Activated naive CD8-positive, alpha-beta T cell treated with anti-CD3 and anti-CD28 coated beads, Interleukin-2, amount 50 U/mL, for 24 hours (primary cell): ENCODE measurements at regions not wholly inside any gene's neighbourhood (a gene's known extent, or its start where the extent isn't known, plus 50 kb on each side); places are given as distances from the start of the nearest gene placed in this dataset.

Experiments
- ATAC-seq: fragments of 150-1000 bp; cut with Tn5 transposase; one replicate; pipeline ENCODE4 v1.10.0; 2021
- DNase-seq: peaks from one replicate; pipeline ENCODE4 v3.0.0; 2021
- H3K27ac Mint-ChIP-seq: one replicate; pipeline ENCODE4 v1.8.0; 2021; ENCODE audit warnings: mild to moderate bottlenecking, mixed read lengths
- H3K27me3 Mint-ChIP-seq: one replicate; pipeline ENCODE4 v1.8.0; 2021; ENCODE audit warnings: mixed read lengths
- H3K36me3 Mint-ChIP-seq: one replicate; pipeline ENCODE4 v1.8.0; 2021; ENCODE audit warnings: low read depth, mixed read lengths
- H3K4me1 Mint-ChIP-seq: one replicate; pipeline ENCODE4 v1.8.0; 2021; ENCODE audit warnings: mixed read lengths
- H3K4me3 Mint-ChIP-seq: one replicate; pipeline ENCODE4 v1.8.0; 2021; ENCODE audit warnings: mild to moderate bottlenecking, moderate library complexity, mixed read lengths
- H3K9me3 Mint-ChIP-seq: one replicate; pipeline ENCODE4 v1.8.0; 2021; ENCODE audit warnings: mixed read lengths

- Mint-ChIP-seq H3K9me3 (peaks cover 4% of the 10 kb centered on the region), H3K4me3 (no peak overlapping the region), H3K27me3 (no peaks in the 10 kb centered on the region), H3K27ac (no peak overlapping the region), H3K4me1 (no peaks in the 10 kb centered on the region), H3K36me3 (no peaks in the 10 kb centered on the region)
- DNase-seq (no peak), ATAC-seq (no peak)
Measured at GRCh38 chr2:6052649-6053048, 360.5 kb downstream of the SOX11 start.

DNA sequence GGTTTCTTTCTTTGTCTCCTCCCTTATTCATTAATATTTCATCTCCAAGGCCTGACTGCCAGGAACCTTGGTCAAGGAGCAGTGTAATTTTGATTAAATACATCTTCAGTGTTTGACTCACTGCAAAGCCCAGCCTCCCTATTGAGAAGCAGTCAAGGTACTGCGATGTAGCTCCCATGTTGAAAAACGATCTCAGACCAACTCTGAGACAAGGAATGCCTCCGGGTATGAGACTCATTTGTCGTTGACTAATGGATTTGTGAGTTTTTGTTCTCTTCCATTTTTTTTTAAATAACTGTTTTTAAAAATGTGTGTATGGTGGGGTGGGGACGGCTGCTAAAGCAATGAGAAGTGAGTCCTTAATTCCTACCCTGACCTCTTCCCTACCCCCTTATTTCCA, 361.6 kb downstream of the SOX11 start:
- no peak overlapping the region for H3K4me3 Mint-ChIP-seq
- no peak for DNase-seq
- no peaks in the 10 kb centered on the region for H3K36me3 Mint-ChIP-seq
- no peaks in the 10 kb centered on the region for H3K4me1 Mint-ChIP-seq
- H3K9me3 Mint-ChIP-seq = peaks cover 4% of the 10 kb centered on the region
- H3K27me3 Mint-ChIP-seq = no peaks in the 10 kb centered on the region
- ATAC-seq = no peak
- H3K27ac Mint-ChIP-seq = no peak overlapping the region

- ATAC-seq (no peak), DNase-seq (no peak)
- no peaks in the 10 kb centered on the region for H3K4me1 Mint-ChIP-seq
- peaks cover 4% of the 10 kb centered on the region for H3K9me3 Mint-ChIP-seq
- no peak overlapping the region for H3K4me3 Mint-ChIP-seq
- H3K27ac Mint-ChIP-seq = no peak overlapping the region
- no peaks in the 10 kb centered on the region for H3K36me3 Mint-ChIP-seq
- no peaks in the 10 kb centered on the region for H3K27me3 Mint-ChIP-seq
Measured at GRCh38 chr2:6054161-6054671, 362.0 kb downstream of the SOX11 start.

DNA sequence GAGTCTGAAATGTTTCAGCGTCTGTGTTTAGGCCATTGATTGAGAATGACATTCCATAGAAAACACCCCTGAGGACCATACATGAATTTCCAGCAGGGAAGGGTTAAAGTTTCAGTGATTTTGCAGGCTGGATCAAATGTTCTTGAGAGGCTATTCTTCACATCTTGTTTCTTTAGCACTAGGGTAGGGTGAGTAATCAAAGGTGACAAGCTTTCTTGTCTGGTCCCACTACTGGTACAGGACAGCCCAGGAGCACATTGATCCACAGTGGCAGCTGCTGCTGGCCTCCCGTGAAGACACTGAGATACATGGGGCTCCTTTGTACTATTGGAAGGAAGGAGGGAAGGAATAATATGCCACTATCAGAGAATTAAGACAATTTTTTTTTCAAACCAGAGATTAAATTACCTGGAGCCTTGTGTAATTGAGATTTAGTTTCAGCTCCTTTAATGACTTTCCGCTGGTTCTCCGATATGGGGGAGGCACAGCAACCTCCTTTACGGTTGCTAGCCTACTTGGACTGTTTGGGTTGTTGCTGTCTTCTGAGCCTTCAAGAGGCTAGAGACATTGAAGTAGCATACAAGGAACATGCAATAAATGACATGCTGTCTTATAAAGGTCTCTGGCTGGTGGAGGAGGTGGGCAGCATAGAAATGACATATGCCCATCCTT, 368.9 kb downstream of the SOX11 start:
- no peak overlapping the region for H3K4me3 Mint-ChIP-seq
- H3K27me3 Mint-ChIP-seq = no peaks in the 10 kb centered on the region
- no peak for ATAC-seq
- no peaks in the 10 kb centered on the region for H3K36me3 Mint-ChIP-seq
- H3K4me1 Mint-ChIP-seq = no peaks in the 10 kb centered on the region
- H3K9me3 Mint-ChIP-seq = peaks cover 4% of the 10 kb centered on the region
- DNase-seq = no peak
- H3K27ac Mint-ChIP-seq = no peak overlapping the region

- no peak for DNase-seq
- no peaks in the 10 kb centered on the region for H3K27me3 Mint-ChIP-seq
- H3K9me3 Mint-ChIP-seq = no peaks in the 10 kb centered on the region
- no peak overlapping the region for H3K27ac Mint-ChIP-seq
- H3K4me1 Mint-ChIP-seq = no peaks in the 10 kb centered on the region
- H3K4me3 Mint-ChIP-seq = no peak overlapping the region
- ATAC-seq = no peak
- H3K36me3 Mint-ChIP-seq = no peaks in the 10 kb centered on the region
Measured at GRCh38 chr2:6064757-6065156, 372.6 kb downstream of the SOX11 start.

GRCh38 chr2:6065703-6066102, 373.5 kb downstream of the SOX11 start:
- DNase-seq = no peak
- H3K27ac Mint-ChIP-seq = no peak overlapping the region
- ATAC-seq = no peak
- no peaks in the 10 kb centered on the region for H3K9me3 Mint-ChIP-seq
- no peaks in the 10 kb centered on the region for H3K4me1 Mint-ChIP-seq
- no peaks in the 10 kb centered on the region for H3K36me3 Mint-ChIP-seq
- no peaks in the 10 kb centered on the region for H3K27me3 Mint-ChIP-seq
- no peak overlapping the region for H3K4me3 Mint-ChIP-seq

GRCh38 chr2:6067089-6067488, 374.9 kb downstream of the SOX11 start:
- Mint-ChIP-seq H3K4me3 (no peak overlapping the region), H3K4me1 (no peaks in the 10 kb centered on the region), H3K27me3 (no peaks in the 10 kb centered on the region), H3K27ac (no peak overlapping the region), H3K9me3 (no peaks in the 10 kb centered on the region), H3K36me3 (no peaks in the 10 kb centered on the region)
- DNase-seq (no peak), ATAC-seq (no peak)

DNA sequence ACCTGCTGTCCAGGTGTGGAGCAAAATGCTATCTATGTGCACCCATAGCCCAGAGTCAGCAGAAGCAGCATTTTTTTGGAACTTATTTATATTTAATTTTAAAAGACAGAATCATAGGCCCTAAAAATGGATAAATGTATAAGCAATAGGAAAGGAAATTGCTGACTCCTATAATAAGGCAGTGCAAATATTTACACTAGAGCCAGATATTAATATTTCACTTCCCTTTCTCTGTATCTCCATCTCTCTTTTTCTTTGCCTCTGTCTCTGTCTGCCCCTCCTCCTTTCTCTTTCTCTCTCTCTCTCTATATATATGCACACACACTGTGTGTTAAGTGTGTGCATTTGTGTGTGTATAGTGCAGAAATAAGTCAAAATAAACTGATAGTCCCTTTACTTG, 375.6 kb downstream of the SOX11 start:
- Mint-ChIP-seq H3K27ac (no peak overlapping the region), H3K9me3 (no peaks in the 10 kb centered on the region), H3K36me3 (no peaks in the 10 kb centered on the region), H3K4me1 (no peaks in the 10 kb centered on the region), H3K4me3 (no peak overlapping the region), H3K27me3 (no peaks in the 10 kb centered on the region)
- ATAC-seq (no peak), DNase-seq (no peak)

GRCh38 chr2:6068429-6068828, 376.2 kb downstream of the SOX11 start:
- Mint-ChIP-seq H3K4me3 (no peak overlapping the region), H3K27me3 (no peaks in the 10 kb centered on the region), H3K27ac (no peak overlapping the region), H3K9me3 (no peaks in the 10 kb centered on the region), H3K36me3 (no peaks in the 10 kb centered on the region), H3K4me1 (no peaks in the 10 kb centered on the region)
- DNase-seq (no peak), ATAC-seq (no peak)

DNA sequence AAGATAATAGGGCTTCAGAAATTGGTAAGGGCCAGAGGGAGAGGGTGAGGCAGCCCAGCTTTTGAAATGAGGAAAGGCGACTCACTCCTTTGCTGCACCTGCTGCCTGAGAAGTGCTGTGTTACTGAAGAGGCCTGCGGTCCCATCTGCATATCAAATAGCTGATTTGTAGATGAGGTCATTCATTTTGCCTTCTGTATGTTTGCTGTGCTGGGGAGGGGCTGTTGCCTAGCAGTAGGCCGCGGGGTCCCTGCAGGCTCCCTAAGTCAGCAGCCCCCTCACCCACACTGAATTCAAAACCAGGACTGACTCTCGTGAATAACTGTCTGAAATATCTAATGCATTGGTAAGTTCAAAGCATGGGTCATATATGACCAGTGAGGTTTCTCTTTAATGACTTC, 377.2 kb downstream of the SOX11 start:
- Mint-ChIP-seq H3K4me1 (no peaks in the 10 kb centered on the region), H3K27ac (no peak overlapping the region), H3K9me3 (no peaks in the 10 kb centered on the region), H3K4me3 (no peak overlapping the region), H3K27me3 (no peaks in the 10 kb centered on the region), H3K36me3 (no peaks in the 10 kb centered on the region)
- ATAC-seq (no peak), DNase-seq (no peak)

- ATAC-seq = no peak
- no peaks in the 10 kb centered on the region for H3K27me3 Mint-ChIP-seq
- no peaks in the 10 kb centered on the region for H3K9me3 Mint-ChIP-seq
- no peak for DNase-seq
- no peaks in the 10 kb centered on the region for H3K4me1 Mint-ChIP-seq
- no peak overlapping the region for H3K4me3 Mint-ChIP-seq
- H3K27ac Mint-ChIP-seq = no peak overlapping the region
- no peaks in the 10 kb centered on the region for H3K36me3 Mint-ChIP-seq
Measured at GRCh38 chr2:6071519-6071918, 379.3 kb downstream of the SOX11 start.

- H3K4me1 Mint-ChIP-seq = no peaks in the 10 kb centered on the region
- no peak for ATAC-seq
Measured at GRCh38 chr2:6072276-6072675, 380.1 kb downstream of the SOX11 start.

DNA sequence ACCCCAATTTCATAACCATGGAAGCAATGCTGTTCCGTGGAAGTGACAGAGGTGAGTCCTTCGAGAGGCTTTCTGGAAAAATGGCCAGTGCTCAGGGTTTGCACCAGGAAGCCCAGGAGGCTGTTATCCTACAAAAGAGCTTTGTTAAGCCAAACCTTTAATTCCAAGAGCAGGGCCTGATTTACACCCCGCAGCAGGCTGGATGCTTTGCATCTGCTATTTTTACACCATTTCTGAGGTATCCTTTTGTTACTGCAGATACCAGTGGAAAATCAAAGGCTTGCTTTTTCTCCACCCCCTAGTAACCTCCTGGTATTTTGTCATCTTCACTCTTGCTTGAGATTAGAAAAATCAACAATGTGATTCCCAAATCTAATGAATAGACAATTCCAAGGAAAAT, 380.6 kb downstream of the SOX11 start:
- H3K36me3 Mint-ChIP-seq = no peaks in the 10 kb centered on the region
- no peak overlapping the region for H3K4me3 Mint-ChIP-seq
- no peaks in the 10 kb centered on the region for H3K27me3 Mint-ChIP-seq
- no peak for DNase-seq
- no peaks in the 10 kb centered on the region for H3K4me1 Mint-ChIP-seq
- no peak overlapping the region for H3K27ac Mint-ChIP-seq
- no peaks in the 10 kb centered on the region for H3K9me3 Mint-ChIP-seq
- ATAC-seq = no peak

More at GRCh38 chr2:6072276-6072675, 380.1 kb downstream of the SOX11 start:
- no peaks in the 10 kb centered on the region for H3K27me3 Mint-ChIP-seq
- H3K36me3 Mint-ChIP-seq = no peaks in the 10 kb centered on the region
- no peak overlapping the region for H3K27ac Mint-ChIP-seq
- no peak for DNase-seq
- H3K9me3 Mint-ChIP-seq = no peaks in the 10 kb centered on the region
- H3K4me3 Mint-ChIP-seq = no peak overlapping the region

- DNase-seq = no peak
- Mint-ChIP-seq H3K36me3 (no peaks in the 10 kb centered on the region), H3K9me3 (no peaks in the 10 kb centered on the region), H3K4me3 (no peak overlapping the region), H3K27me3 (no peaks in the 10 kb centered on the region), H3K4me1 (no peaks in the 10 kb centered on the region), H3K27ac (no peak overlapping the region)
- ATAC-seq = no peak
Measured at GRCh38 chr2:6073191-6074088, 381.3 kb downstream of the SOX11 start.

DNA sequence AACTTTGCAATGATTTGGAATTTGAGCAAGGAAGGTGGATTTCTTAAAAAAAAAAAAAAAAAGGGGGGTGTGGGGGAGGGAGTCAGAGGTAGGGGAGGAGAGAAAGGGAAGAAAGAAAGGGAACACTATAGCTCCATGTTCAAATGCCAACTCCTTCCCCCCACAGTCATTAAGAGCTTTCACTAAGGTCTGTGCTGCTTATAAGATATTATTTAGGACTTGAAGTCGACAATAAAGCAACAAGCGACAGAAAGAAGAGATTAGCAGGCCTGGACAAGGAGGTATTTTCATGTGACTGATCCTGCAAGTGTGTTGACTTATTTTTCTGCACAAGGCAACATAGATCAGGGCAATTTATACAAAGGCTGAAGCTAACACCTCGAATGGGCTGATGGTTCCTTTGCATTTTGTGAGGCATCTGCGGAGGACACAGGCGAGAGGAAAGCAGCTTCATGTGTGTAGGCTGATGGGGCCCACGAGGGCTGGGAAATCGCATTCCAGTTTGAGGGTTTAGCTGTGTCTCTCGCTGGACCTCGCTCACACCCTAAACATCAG, 382.0 kb downstream of the SOX11 start:
- Mint-ChIP-seq H3K4me1 (no peaks in the 10 kb centered on the region), H3K9me3 (no peaks in the 10 kb centered on the region), H3K36me3 (no peaks in the 10 kb centered on the region), H3K4me3 (no peak overlapping the region), H3K27me3 (no peaks in the 10 kb centered on the region), H3K27ac (no peak overlapping the region)
- ATAC-seq = no peak
- no peak for DNase-seq
